Hepatocyte (in vitro differentiated cells): ENCODE measurements at regions not wholly inside any gene's neighbourhood (a gene's known extent, or its start where the extent isn't known, plus 50 kb on each side); places are given as distances from the start of the nearest gene placed in this dataset.

ENCODE experiments used
- DNase-seq: peaks from one replicate; pipeline ENCODE4 v3.0.0-alpha.2; 2016; ENCODE audit warnings: low spot score
- H2AFZ ChIP-seq: fragments of 200-600 bp; sonication (generic); 2 replicates; pipeline ENCODE4 v1.6.0; 2016; ENCODE audit warnings: antibody characterized with exemption, mild to moderate bottlenecking
- H3K27ac ChIP-seq: fragments of 200-600 bp; sonication (generic); 2 replicates; pipeline ENCODE4 v1.5.1; 2016; ENCODE audit warnings: mild to moderate bottlenecking
- H3K27me3 ChIP-seq: fragments of 200-600 bp; sonication (generic); 2 replicates; pipeline ENCODE4 v1.6.1; 2016
- H3K36me3 ChIP-seq: fragments of 200-600 bp; sonication (generic); replicated peaks from 2 replicates; pipeline ENCODE4 v1.5.1; 2016; ENCODE audit warnings: low read depth; ENCODE audit not compliant: insufficient read depth
- H3K4me1 ChIP-seq: fragments of 200-600 bp; sonication (generic); 2 replicates; pipeline ENCODE4 v1.5.1; 2016; ENCODE audit warnings: mild to moderate bottlenecking, moderate library complexity; ENCODE audit not compliant: insufficient read depth
- H3K4me2 ChIP-seq: fragments of 200-600 bp; sonication (generic); 2 replicates; pipeline ENCODE4 v1.6.0; 2016
- H3K4me3 ChIP-seq: fragments of 200-600 bp; sonication (generic); 2 replicates; pipeline ENCODE4 v1.5.1; 2016; ENCODE audit warnings: mild to moderate bottlenecking
- H3K79me2 ChIP-seq: fragments of 200-600 bp; sonication (generic); 2 replicates; pipeline ENCODE4 v1.6.0; 2017; ENCODE audit warnings: mild to moderate bottlenecking
- H3K9me2 ChIP-seq: fragments of 200-600 bp; sonication (generic); replicated peaks from 2 replicates; pipeline ENCODE4 v1.6.0; 2017; ENCODE audit warnings: mild to moderate bottlenecking; ENCODE audit not compliant: insufficient read depth
- H3K9me3 ChIP-seq: fragments of 200-600 bp; sonication (generic); 2 replicates; pipeline ENCODE4 v1.5.1; 2016; ENCODE audit warnings: low read depth, mild to moderate bottlenecking
- H4K20me1 ChIP-seq: fragments of 200-600 bp; sonication (generic); 2 replicates; pipeline ENCODE4 v1.6.0; 2016; ENCODE audit warnings: mild to moderate bottlenecking; ENCODE audit not compliant: insufficient read depth, poor library complexity, severe bottlenecking
- CTCF ChIP-seq: fragments of 200-600 bp; sonication (generic); IDR thresholded peaks from 2 replicates; pipeline ENCODE4 v1.5.1; 2016; ENCODE audit warnings: antibody characterized with exemption, mild to moderate bottlenecking; ENCODE audit not compliant: poor library complexity
- EZH2 ChIP-seq: fragments of 200-600 bp; sonication (generic); IDR thresholded peaks from 2 replicates; pipeline ENCODE4 v1.6.1; 2016; ENCODE audit warnings: antibody characterized with exemption, mild to moderate bottlenecking, borderline replicate concordance
- EZH2phosphoT487 ChIP-seq: fragments of 200-600 bp; sonication (generic); IDR thresholded peaks from one replicate; pipeline ENCODE4 v1.6.1; 2018; ENCODE audit warnings: antibody characterized with exemption, mild to moderate bottlenecking, low read depth, moderate library complexity; ENCODE audit not compliant: unreplicated experiment, severe bottlenecking
- WGBS: methylation state at CpG from one replicate; pipeline ENCODE4 v1.1.6; 2016; ENCODE audit warnings: low lambda C conversion rate; ENCODE audit errors: missing lambda C conversion rate; 5-methylcytosine and 5-hydroxymethylcytosine counted together

- DNase-seq, result no peak
- H3K4me1 ChIP-seq, result no peaks in the 10 kb centered on the region
- H3K36me3 ChIP-seq, result no peaks in the 10 kb centered on the region
- WGBS, result 49% methylated on average over 6 of the region's 6 CpGs
- no peaks in the 10 kb centered on the region for H3K9me3 ChIP-seq
- H3K9me2 ChIP-seq, result no peaks in the 10 kb centered on the region
- H3K4me3 ChIP-seq, result no peak overlapping the region
- H2AFZ ChIP-seq, result no peak overlapping the region
- H3K79me2 ChIP-seq, result no peaks in the 10 kb centered on the region
- TF ChIP-seq EZH2phosphoT487 (no peak), EZH2 (no peak), CTCF (no peak)
- no peak overlapping the region for H3K4me2 ChIP-seq
- no peak overlapping the region for H3K27ac ChIP-seq
- no peaks in the 10 kb centered on the region for H3K27me3 ChIP-seq
- H4K20me1 ChIP-seq, result no peaks in the 10 kb centered on the region
Observed at GRCh38 chr1:163436140-163436812, 114.5 kb downstream of the NUF2 start.

- DNase-seq, result no peak
- Histone ChIP-seq H3K79me2 (no peaks in the 10 kb centered on the region), H2AFZ (no peak overlapping the region), H3K36me3 (no peaks in the 10 kb centered on the region), H3K4me3 (no peak overlapping the region), H4K20me1 (no peaks in the 10 kb centered on the region), H3K27me3 (no peaks in the 10 kb centered on the region), H3K4me1 (no peaks in the 10 kb centered on the region), H3K27ac (no peak overlapping the region), H3K4me2 (no peak overlapping the region), H3K9me2 (no peaks in the 10 kb centered on the region), H3K9me3 (no peaks in the 10 kb centered on the region)
- 49% methylated on average over 6 of the region's 6 CpGs for WGBS
- TF ChIP-seq EZH2phosphoT487 (no peak), CTCF (no peak), EZH2 (no peak)
Observed at GRCh38 chr1:163439471-163439870, 117.7 kb downstream of the NUF2 start.

GRCh38 chr1:163440090-163440489 is 118.3 kb downstream of the NUF2 start:
- 45% methylated on average over 4 of the region's 4 CpGs for WGBS
- H3K9me3 ChIP-seq, result no peaks in the 10 kb centered on the region
- no peaks in the 10 kb centered on the region for H3K27me3 ChIP-seq
- H3K9me2 ChIP-seq, result no peaks in the 10 kb centered on the region
- H3K36me3 ChIP-seq, result no peaks in the 10 kb centered on the region
- DNase-seq, result peak; percentile 36
- H3K4me2 ChIP-seq, result no peak overlapping the region
- H3K79me2 ChIP-seq, result no peaks in the 10 kb centered on the region
- TF ChIP-seq CTCF (no peak), EZH2 (no peak), EZH2phosphoT487 (no peak)
- H3K27ac ChIP-seq, result no peak overlapping the region
- H3K4me3 ChIP-seq, result no peak overlapping the region
- H3K4me1 ChIP-seq, result no peaks in the 10 kb centered on the region
- H4K20me1 ChIP-seq, result no peaks in the 10 kb centered on the region
- H2AFZ ChIP-seq, result no peak overlapping the region
